GM12864 (cell line): ENCODE measurements at regions not wholly inside any gene's neighbourhood (a gene's known extent, or its start where the extent isn't known, plus 50 kb on each side); places are given as distances from the start of the nearest gene placed in this dataset.

Experiments
- DNase-seq: peaks from one replicate; pipeline ENCODE4 v3.0.0-alpha.2; 2011; ENCODE audit warnings: low read depth
- H3K4me3 ChIP-seq: 2 replicates; pipeline ENCODE4 v1.5.1; 2011; ENCODE audit warnings: mild to moderate bottlenecking, low read depth, low read length, control low read depth
- CTCF ChIP-seq: IDR thresholded peaks from 2 replicates; pipeline ENCODE4 v1.5.1; 2011; ENCODE audit warnings: low read depth, mild to moderate bottlenecking, moderate library complexity, low read length, control low read depth, inconsistent platforms; ENCODE audit errors: missing control alignments

GRCh38 chr2:43026426-43027096 is 199.8 kb downstream of the ZFP36L2 start:
- no peak for DNase-seq
- no peak overlapping the region for H3K4me3 ChIP-seq
- no peak for TF ChIP-seq CTCF

- DNase-seq, result no peak
- H3K4me3 ChIP-seq, result no peak overlapping the region
- no peak for TF ChIP-seq CTCF
Measured at GRCh38 chr2:43025709-43026295, 200.6 kb downstream of the ZFP36L2 start.

GRCh38 chr2:43024515-43025011 is 201.8 kb downstream of the ZFP36L2 start:
- H3K4me3 ChIP-seq, result no peak overlapping the region
- no peak for DNase-seq
- TF ChIP-seq CTCF, result peak; percentile 70

GRCh38 chr2:43023791-43024514 is 202.5 kb downstream of the ZFP36L2 start:
- TF ChIP-seq CTCF, result no peak
- no peak overlapping the region for H3K4me3 ChIP-seq
- DNase-seq, result no peak

- no peak overlapping the region for H3K4me3 ChIP-seq
- no peak for TF ChIP-seq CTCF
- DNase-seq, result no peak
Measured at GRCh38 chr2:43022896-43023295, 203.5 kb downstream of the ZFP36L2 start.

GRCh38 chr2:43021791-43022509 is 204.5 kb downstream of the ZFP36L2 start:
- no peak for DNase-seq

More at GRCh38 chr2:43021791-43022509, 204.5 kb downstream of the ZFP36L2 start:
- peak; percentile 19 for TF ChIP-seq CTCF
- no peak overlapping the region for H3K4me3 ChIP-seq
